ENCODE measurements at regions not wholly inside any gene's neighbourhood (a gene's known extent, or its start where the extent isn't known, plus 50 kb on each side); places are given as distances from the start of the nearest gene placed in this dataset.

DNA sequence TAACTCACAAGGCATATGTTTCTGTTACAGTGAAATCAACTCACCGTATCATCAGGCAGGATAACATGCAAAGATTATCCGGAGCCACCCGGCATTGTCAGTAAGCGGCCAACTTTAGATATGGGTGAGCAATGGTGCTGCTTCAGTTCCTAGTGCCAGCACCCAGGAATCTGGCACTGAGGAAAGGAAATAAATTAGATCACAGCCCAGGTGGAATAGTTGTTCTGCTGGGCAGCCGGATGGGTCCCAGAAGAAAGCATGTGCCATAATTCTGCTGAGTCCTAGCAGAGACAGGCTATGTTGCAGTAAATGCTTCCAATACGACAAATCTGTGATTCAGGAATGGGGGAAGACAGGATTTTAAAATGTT, 183.6 kb upstream of the SPTLC3 start:
- no peak overlapping the region for H2BK12ac ChIP-seq (ENCODE audit: insufficient read length, low read depth, low read length)
- H3K9me3 ChIP-seq (ENCODE audit: control insufficient read depth, low read depth, low read length) = no peaks in the 10 kb centered on the region
- no peak overlapping the region for H2BK5ac ChIP-seq (ENCODE audit: insufficient read length, low read length)
- no peaks in the 10 kb centered on the region for H3K4me1 ChIP-seq (ENCODE audit: insufficient read depth, low read length)
- no peak overlapping the region for H3K4ac ChIP-seq (ENCODE audit: low read depth, low read length)
- no peak overlapping the region for H3K18ac ChIP-seq (ENCODE audit: insufficient read length, low read depth, low read length)
- H3K27ac Mint-ChIP-seq = no peak overlapping the region
- no peaks in the 10 kb centered on the region for H3K79me2 ChIP-seq (ENCODE audit: insufficient read depth, low read length)
- no peak overlapping the region for H3K4me2 ChIP-seq (ENCODE audit: insufficient read depth, insufficient read length, low read length)
- no peak overlapping the region for H4K8ac ChIP-seq (replicated peaks; ENCODE audit: insufficient read length, low read depth, low read length)
- H3K27me3 ChIP-seq (ENCODE audit: insufficient read depth, low read length) = no peaks in the 10 kb centered on the region
- no peak overlapping the region for H3K27ac ChIP-seq (ENCODE audit: insufficient read length, low read depth, low read length)
- TF ChIP-seq CTCF (conservative IDR thresholded peaks at IDR 0.05) = no peak
- H4K20me1 ChIP-seq (ENCODE audit: control insufficient read depth, insufficient read depth, insufficient read length) = no peaks in the 10 kb centered on the region
- H3K27me3 Mint-ChIP-seq (ENCODE audit: low read depth) = no peaks in the 10 kb centered on the region
- no peaks in the 10 kb centered on the region for H3K79me1 ChIP-seq (ENCODE audit: insufficient read depth, low read depth, low read length, poor library complexity, severe bottlenecking)
- no peak overlapping the region for H4K91ac ChIP-seq (ENCODE audit: insufficient read length, low read depth, low read length)
- no peak overlapping the region for H2AFZ ChIP-seq (ENCODE audit: low read length)
- H3K56ac ChIP-seq (ENCODE audit: insufficient read length, low read depth, low read length) = no peak overlapping the region
- no peak overlapping the region for H2BK15ac ChIP-seq (ENCODE audit: low read depth, low read length)
- no peak overlapping the region for H3K4me3 Mint-ChIP-seq
- H3K9me3 Mint-ChIP-seq = no peaks in the 10 kb centered on the region
- H3K14ac ChIP-seq (ENCODE audit: insufficient read depth, low read length) = no peak overlapping the region
- no peak overlapping the region for H3K9ac ChIP-seq (ENCODE audit: extremely low read depth, insufficient read length, low read length)
- no peak overlapping the region for H4K5ac ChIP-seq (ENCODE audit: insufficient read length, low read depth, low read length)
- H3K23me2 ChIP-seq (ENCODE audit: insufficient read length, low read depth, low read length, poor library complexity, severe bottlenecking) = no peaks in the 10 kb centered on the region
- no peak overlapping the region for H3K23ac ChIP-seq (ENCODE audit: insufficient read length, low read depth, low read length)
- no peak overlapping the region for H2BK20ac ChIP-seq (ENCODE audit: low read depth, low read length, poor library complexity, severe bottlenecking)
- H3K36me3 Mint-ChIP-seq (ENCODE audit: insufficient read depth in 1 of 3, low read depth in 3 of 3) = no peaks in the 10 kb centered on the region; a peak in 1 of 7 replicates
- no peak overlapping the region for H3T11ph ChIP-seq (ENCODE audit: low read length)
- WGBS (ENCODE audit: extremely low coverage, insufficient read length, low lambda C conversion rate) = no CpG with 5 or more reads among the region's 6 CpGs
- peaks cover 7% of the 10 kb centered on the region in 2 experiments; a peak in 3 of 4 replicates for H3K4me1 Mint-ChIP-seq
- no peak overlapping the region for H2BK120ac ChIP-seq (ENCODE audit: low read depth, low read length, poor library complexity, severe bottlenecking)
- no peak for DNase-seq
- H2AK5ac ChIP-seq (ENCODE audit: insufficient read length, low read length) = no peak overlapping the region
